NB4 (cell line): ENCODE measurements at regions not wholly inside any gene's neighbourhood (a gene's known extent, or its start where the extent isn't known, plus 50 kb on each side); places are given as distances from the start of the nearest gene placed in this dataset.

Experiments
- MYC ChIP-seq: IDR thresholded peaks from 2 replicates; pipeline ENCODE4 v1.6.1; 2011; ENCODE audit warnings: low read depth, low read length
- POLR2A ChIP-seq: IDR thresholded peaks from 2 replicates; pipeline ENCODE4 v1.6.1; 2011; ENCODE audit warnings: mild to moderate bottlenecking; ENCODE audit not compliant: insufficient read length; ENCODE audit errors: extremely low read depth
- TF ChIP-seq, protein P1 (sequence below): IDR thresholded peaks from one replicate; pipeline ENCODE4 v1.5.1; 2012; ENCODE audit warnings: low read depth, low read length
- TF ChIP-seq, protein P2 (sequence below): IDR thresholded peaks from 2 replicates; pipeline ENCODE4 v1.6.1; 2011; ENCODE audit warnings: low read depth, low read length

- TF ChIP-seq POLR2A (no peak), MYC (no peak)
- TF ChIP-seq, protein P1, sequence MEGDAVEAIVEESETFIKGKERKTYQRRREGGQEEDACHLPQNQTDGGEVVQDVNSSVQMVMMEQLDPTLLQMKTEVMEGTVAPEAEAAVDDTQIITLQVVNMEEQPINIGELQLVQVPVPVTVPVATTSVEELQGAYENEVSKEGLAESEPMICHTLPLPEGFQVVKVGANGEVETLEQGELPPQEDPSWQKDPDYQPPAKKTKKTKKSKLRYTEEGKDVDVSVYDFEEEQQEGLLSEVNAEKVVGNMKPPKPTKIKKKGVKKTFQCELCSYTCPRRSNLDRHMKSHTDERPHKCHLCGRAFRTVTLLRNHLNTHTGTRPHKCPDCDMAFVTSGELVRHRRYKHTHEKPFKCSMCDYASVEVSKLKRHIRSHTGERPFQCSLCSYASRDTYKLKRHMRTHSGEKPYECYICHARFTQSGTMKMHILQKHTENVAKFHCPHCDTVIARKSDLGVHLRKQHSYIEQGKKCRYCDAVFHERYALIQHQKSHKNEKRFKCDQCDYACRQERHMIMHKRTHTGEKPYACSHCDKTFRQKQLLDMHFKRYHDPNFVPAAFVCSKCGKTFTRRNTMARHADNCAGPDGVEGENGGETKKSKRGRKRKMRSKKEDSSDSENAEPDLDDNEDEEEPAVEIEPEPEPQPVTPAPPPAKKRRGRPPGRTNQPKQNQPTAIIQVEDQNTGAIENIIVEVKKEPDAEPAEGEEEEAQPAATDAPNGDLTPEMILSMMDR = peak; percentile 12
- TF ChIP-seq, protein P2, sequence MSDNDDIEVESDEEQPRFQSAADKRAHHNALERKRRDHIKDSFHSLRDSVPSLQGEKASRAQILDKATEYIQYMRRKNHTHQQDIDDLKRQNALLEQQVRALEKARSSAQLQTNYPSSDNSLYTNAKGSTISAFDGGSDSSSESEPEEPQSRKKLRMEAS = no peak
Measured at GRCh38 chr11:87463486-87464102, 425.9 kb downstream of the TMEM135 start.
